ENCODE measurements at regions not wholly inside any gene's neighbourhood (a gene's known extent, or its start where the extent isn't known, plus 50 kb on each side); places are given as distances from the start of the nearest gene placed in this dataset.

DNA sequence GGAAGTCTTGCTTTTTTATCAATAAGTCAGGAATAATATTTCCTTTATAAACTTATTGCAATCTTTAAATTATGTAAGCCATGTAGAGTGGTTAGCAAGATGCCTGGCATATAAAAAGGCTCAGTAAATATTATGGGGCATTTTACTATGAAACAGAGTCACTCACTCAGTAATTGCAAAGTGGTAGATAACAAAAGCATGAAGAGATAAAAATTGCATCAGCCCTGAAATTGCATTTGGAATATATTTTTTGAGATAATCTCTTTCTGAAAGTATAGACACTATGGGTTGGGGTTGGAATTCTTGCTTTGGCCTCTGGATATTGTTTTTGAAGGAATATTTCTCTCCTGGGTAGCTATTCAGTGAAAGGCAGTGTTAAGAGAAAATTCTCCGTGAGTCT lies 188.6 kb downstream of the JRKL start:
- H2BK20ac ChIP-seq (ENCODE audit: low read depth, low read length, poor library complexity, severe bottlenecking): no peak overlapping the region
- Mint-ChIP-seq H3K27me3 (ENCODE audit: low read depth) (no peaks in the 10 kb centered on the region), H3K4me1 (peaks cover 14 to 25% of the 10 kb centered on the region in 2 experiments), H3K4me3 (no peak overlapping the region), H3K36me3 (ENCODE audit: insufficient read depth in 1 of 3, low read depth in 3 of 3) (peaks cover 0 to 2% (median under 1%) of the 10 kb centered on the region in 3 experiments; a peak in 2 of 7 replicates), H3K9me3 (0 out of 5 replicates have a peak, but pooled peaks cover 0 to 2% of the 10 kb centered on the region in 2 experiments), H3K27ac (no peak overlapping the region)
- no peaks in the 10 kb centered on the region for H3K27me3 ChIP-seq (ENCODE audit: insufficient read depth, low read length)
- no peak overlapping the region for H2BK12ac ChIP-seq (ENCODE audit: insufficient read length, low read depth, low read length)
- H3K27ac ChIP-seq (ENCODE audit: insufficient read length, low read depth, low read length): no peak overlapping the region
- H2AFZ ChIP-seq (ENCODE audit: low read length): no peak overlapping the region
- H2BK15ac ChIP-seq (ENCODE audit: low read depth, low read length): no peak overlapping the region
- no peak overlapping the region for H4K5ac ChIP-seq (ENCODE audit: insufficient read length, low read depth, low read length)
- no peak overlapping the region for H3K23ac ChIP-seq (ENCODE audit: insufficient read length, low read depth, low read length)
- no peaks in the 10 kb centered on the region for H4K20me1 ChIP-seq (ENCODE audit: control insufficient read depth, insufficient read depth, insufficient read length)
- no peaks in the 10 kb centered on the region for H3K4me1 ChIP-seq (ENCODE audit: insufficient read depth, low read length)
- H3K79me1 ChIP-seq (ENCODE audit: insufficient read depth, low read depth, low read length, poor library complexity, severe bottlenecking): no peaks in the 10 kb centered on the region
- no peak overlapping the region for H3K4ac ChIP-seq (ENCODE audit: low read depth, low read length)
- no peak overlapping the region for H3K9ac ChIP-seq (ENCODE audit: extremely low read depth, insufficient read length, low read length)
- no peak overlapping the region for H3K18ac ChIP-seq (ENCODE audit: insufficient read length, low read depth, low read length)
- DNase-seq: no peak
- WGBS (ENCODE audit: extremely low coverage, insufficient read length, low lambda C conversion rate): no CpG with 5 or more reads among the region's 1 CpG
- no peaks in the 10 kb centered on the region for H3K23me2 ChIP-seq (ENCODE audit: insufficient read length, low read depth, low read length, poor library complexity, severe bottlenecking)
- no peak overlapping the region for H3T11ph ChIP-seq (ENCODE audit: low read length)
- no peak overlapping the region for H3K4me2 ChIP-seq (ENCODE audit: insufficient read depth, insufficient read length, low read length)
- H3K14ac ChIP-seq (ENCODE audit: insufficient read depth, low read length): no peak overlapping the region
- H3K9me3 ChIP-seq (ENCODE audit: control insufficient read depth, low read depth, low read length): no peaks in the 10 kb centered on the region
- H2AK5ac ChIP-seq (ENCODE audit: insufficient read length, low read length): no peak overlapping the region
- H2BK120ac ChIP-seq (ENCODE audit: low read depth, low read length, poor library complexity, severe bottlenecking): no peak overlapping the region
- no peak overlapping the region for H2BK5ac ChIP-seq (ENCODE audit: insufficient read length, low read length)
- H4K91ac ChIP-seq (ENCODE audit: insufficient read length, low read depth, low read length): no peak overlapping the region
- H3K79me2 ChIP-seq (ENCODE audit: insufficient read depth, low read length): no peaks in the 10 kb centered on the region
- TF ChIP-seq, protein P1, sequence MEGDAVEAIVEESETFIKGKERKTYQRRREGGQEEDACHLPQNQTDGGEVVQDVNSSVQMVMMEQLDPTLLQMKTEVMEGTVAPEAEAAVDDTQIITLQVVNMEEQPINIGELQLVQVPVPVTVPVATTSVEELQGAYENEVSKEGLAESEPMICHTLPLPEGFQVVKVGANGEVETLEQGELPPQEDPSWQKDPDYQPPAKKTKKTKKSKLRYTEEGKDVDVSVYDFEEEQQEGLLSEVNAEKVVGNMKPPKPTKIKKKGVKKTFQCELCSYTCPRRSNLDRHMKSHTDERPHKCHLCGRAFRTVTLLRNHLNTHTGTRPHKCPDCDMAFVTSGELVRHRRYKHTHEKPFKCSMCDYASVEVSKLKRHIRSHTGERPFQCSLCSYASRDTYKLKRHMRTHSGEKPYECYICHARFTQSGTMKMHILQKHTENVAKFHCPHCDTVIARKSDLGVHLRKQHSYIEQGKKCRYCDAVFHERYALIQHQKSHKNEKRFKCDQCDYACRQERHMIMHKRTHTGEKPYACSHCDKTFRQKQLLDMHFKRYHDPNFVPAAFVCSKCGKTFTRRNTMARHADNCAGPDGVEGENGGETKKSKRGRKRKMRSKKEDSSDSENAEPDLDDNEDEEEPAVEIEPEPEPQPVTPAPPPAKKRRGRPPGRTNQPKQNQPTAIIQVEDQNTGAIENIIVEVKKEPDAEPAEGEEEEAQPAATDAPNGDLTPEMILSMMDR (conservative IDR thresholded peaks at IDR 0.05): no peak
- H3K56ac ChIP-seq (ENCODE audit: insufficient read length, low read depth, low read length): no peak overlapping the region
- no peak overlapping the region for H4K8ac ChIP-seq (replicated peaks; ENCODE audit: insufficient read length, low read depth, low read length)
